ENCODE measurements at regions not wholly inside any gene's neighbourhood (a gene's known extent, or its start where the extent isn't known, plus 50 kb on each side); places are given as distances from the start of the nearest gene placed in this dataset.

- DNase-seq (ENCODE audit: low read depth in 1 of 2, low spot score in 2 of 2) (no peak), FAIRE-seq (peak; percentile 70)
- no peak overlapping the region for H2BK12ac ChIP-seq (ENCODE audit: low read depth, low read length)
- no peaks in the 10 kb centered on the region for H3K79me2 ChIP-seq (ENCODE audit: control insufficient read depth in 1 of 2, insufficient read depth in 2 of 2, low read length in 2 of 2)
- H4K8ac ChIP-seq (ENCODE audit: extremely low read depth, insufficient read depth, low read length), result no peak overlapping the region
- no peak overlapping the region for H4K5ac ChIP-seq (ENCODE audit: insufficient read length, low read depth, low read length)
- ChIA-PET POLR2A (ENCODE audit: partially characterized antibody) (interaction anchor here (3.2 kb wide), 1 partner anchor 13 kb away, joined by 7 read pairs; no protein-coding TSS in a partner anchor), CTCF (ENCODE audit: partially characterized antibody) (interaction anchor here (0.6 to 20.5 kb wide), 22 partner anchors 12 to 1128 kb away, joined by 3 to 285 read pairs (median 4); partner anchors contain the start of gene CUX2)
- no peak overlapping the region for H3K27ac ChIP-seq (ENCODE audit: low read depth, low read length)
- H3K4me1 ChIP-seq (replicated peaks in 1 of 4; ENCODE audit: control insufficient read depth in 3 of 4, insufficient read depth in 4 of 4, low read length in 3 of 4), result no peaks in the 10 kb centered on the region
- H4K91ac ChIP-seq (replicated peaks; ENCODE audit: insufficient read length, low read length), result no peak overlapping the region
- H2BK20ac ChIP-seq (ENCODE audit: low read length), result no peak overlapping the region
- H3K56ac ChIP-seq (replicated peaks; ENCODE audit: insufficient read length, low read depth, low read length), result no peak overlapping the region
- H3K14ac ChIP-seq (ENCODE audit: insufficient read length), result no peak overlapping the region
- H4K20me1 ChIP-seq (replicated peaks in 1 of 2; ENCODE audit: control insufficient read depth in 1 of 2, insufficient read depth in 2 of 2, low read length in 2 of 2), result peaks cover 0 to 2% of the 10 kb centered on the region in 2 experiments
- H3K23me2 ChIP-seq (ENCODE audit: low read depth, low read length), result no peaks in the 10 kb centered on the region; the same call in 1 of the 2 replicates
- peak; percentile 86 for TF ChIP-seq KDM1A (IDR thresholded peaks at IDR 0.05; ENCODE audit: borderline replicate concordance, low read length)
- TF ChIP-seq CTCF (IDR thresholded peaks at IDR 0.05; ENCODE audit: control extremely low read depth in 1 of 3, insufficient read depth in 1 of 3, low read depth in 1 of 3, low read length in 3 of 3), result peak in 1 of 3 experiments; percentile 56; a peak in 2 of 4 replicates
- no peak for TF ChIP-seq EGR1 (IDR thresholded peaks at IDR 0.05; ENCODE audit: borderline replicate concordance, low read depth, low read length)
- peak; percentile 16 to 23; a peak in 1 of 4 replicates for TF ChIP-seq RAD21 (IDR thresholded peaks at IDR 0.05 in 1 of 2, conservative IDR thresholded peaks at IDR 0.05 in 1 of 2; ENCODE audit: low read depth in 2 of 2, low read length in 2 of 2)
- TF ChIP-seq HDAC2 (IDR thresholded peaks at IDR 0.05; ENCODE audit: borderline replicate concordance in 1 of 2, low read depth in 2 of 2, low read length in 2 of 2), result peak in 1 of 2 experiments; percentile 76; a peak in 1 of 4 replicates
- no peak for TF ChIP-seq FOSL1 (IDR thresholded peaks at IDR 0.05; ENCODE audit: insufficient read depth, low read depth, low read length)
- no peak for TF ChIP-seq SIRT6 (IDR thresholded peaks at IDR 0.05; ENCODE audit: low read length)
- no peaks in the 10 kb centered on the region for H3K27me3 ChIP-seq (replicated peaks in 1 of 4; ENCODE audit: control insufficient read depth in 3 of 4, extremely low read depth in 1 of 4, insufficient read depth in 3 of 4, low read length in 3 of 4)
- no peak overlapping the region for H2BK120ac ChIP-seq (replicated peaks; ENCODE audit: low read depth, low read length)
- H3K4me2 ChIP-seq (ENCODE audit: insufficient read depth in 1 of 2, low read depth in 2 of 2, low read length in 2 of 2), result no peak overlapping the region
- no peak overlapping the region for H3K4me3 ChIP-seq (ENCODE audit: extremely low read depth in 1 of 4, insufficient read depth in 2 of 4, low read depth in 3 of 4, low read length in 4 of 4)
- no peak overlapping the region; the same call in 1 of the 2 replicates for H2BK5ac ChIP-seq (ENCODE audit: low read depth, low read length)
- WGBS, 2 experiments (ENCODE audit: extremely low coverage in 1 of 2, insufficient coverage in 1 of 2, insufficient read length in 1 of 2, insufficient replicate concordance in 2 of 2, low coverage in 1 of 2, low lambda C conversion rate in 2 of 2, missing lambda C conversion rate in 1 of 2), result 74% methylated on average over 6 of the region's 6 CpGs; no CpG with 5 or more reads in 1 of the 2 experiments
- no peak overlapping the region for H3K18ac ChIP-seq (ENCODE audit: extremely low read depth, low read length)
- H3K79me1 ChIP-seq (ENCODE audit: low read depth, low read length), result no peaks in the 10 kb centered on the region
- H3K4ac ChIP-seq (replicated peaks; ENCODE audit: insufficient read length, low read depth, low read length), result no peak overlapping the region
- no peaks in the 10 kb centered on the region for H3K9me3 ChIP-seq (ENCODE audit: insufficient read depth in 2 of 2, low read depth in 1 of 2, low read length in 1 of 2)
- no peak overlapping the region for H2AK5ac ChIP-seq (ENCODE audit: low read depth, low read length)
- no peak overlapping the region for H3K9ac ChIP-seq (replicated peaks in 1 of 4; ENCODE audit: extremely low read depth in 1 of 4, low read depth in 3 of 4, low read length in 3 of 4)
- H3K23ac ChIP-seq (ENCODE audit: insufficient read length), result no peak overlapping the region
- no peak overlapping the region for H2BK15ac ChIP-seq (ENCODE audit: low read length)
- H2AFZ ChIP-seq (ENCODE audit: low read length), result no peak overlapping the region
- H3K36me3 ChIP-seq (ENCODE audit: control insufficient read depth in 2 of 4, insufficient read depth in 4 of 4, low read length in 3 of 4), result no peaks in the 10 kb centered on the region
Measured at GRCh38 chr12:111271674-111272418, 97.0 kb downstream of the PHETA1 start.
